GM12878 (cell line): ENCODE measurements at regions not wholly inside any gene's neighbourhood (a gene's known extent, or its start where the extent isn't known, plus 50 kb on each side); places are given as distances from the start of the nearest gene placed in this dataset.

Experiments used
- ATAC-seq: fragments of 200-7000 bp; cut with Tn5 transposase; 3 replicates; pipeline ENCODE4 v1.9.1; 2020; ENCODE audit warnings: mild to moderate bottlenecking, moderate library complexity
- BruUV-seq: library from RNA; stranded (reverse); fragments of 400-500 nt; replicated peaks from 2 replicates; lab custom pipeline; 2021; lab: Mats Ljungman, UMichigan
- CTCF ChIA-PET: fragments of 300-600 bp; sonication (Branson Sonifier 250); formaldehyde crosslinking; extraction: SDS; loops from one replicate; lab custom pipeline; 2021; ENCODE audit warnings: inconsistent platforms; lab: Yijun Ruan, JAX
- POLR2A ChIA-PET: fragments of 350-600 bp; formaldehyde crosslinking; extraction: SDS; loops from one replicate; lab custom pipeline; 2021; ENCODE audit warnings: inconsistent platforms; lab: Charles Lee
- RAD21 ChIA-PET: fragments of 300-600 bp; sonication (Branson Sonifier 250); formaldehyde crosslinking; loops from one replicate; lab custom pipeline; 2023; ENCODE audit warnings: antibody characterized with exemption; ENCODE audit not compliant: unreplicated experiment; lab: Charles Lee
- SMC1A ChIA-PET: fragments of 300-600 bp; sonication (Branson Sonifier 250); formaldehyde crosslinking; loops from one replicate; lab custom pipeline; 2023; ENCODE audit not compliant: unreplicated experiment, uncharacterized antibody; lab: Charles Lee
- DNase-seq: peaks from one replicate; pipeline ENCODE4 v3.0.0-alpha.2; 2011; ENCODE audit warnings: low read depth, low spot score
- FAIRE-seq: peaks from 3 replicates; lab custom pipeline; 2011; peaks lifted over from hg19 to GRCh38; lab: Jason Lieb, UNC
- H2AFZ ChIP-seq: 2 replicates; pipeline ENCODE4 v1.6.0; 2011; ENCODE audit warnings: low read depth, low read length, control low read depth; ENCODE audit not compliant: control insufficient read depth
- H3K27ac ChIP-seq: 2 replicates; pipeline ENCODE4 v1.5.1; 2011; ENCODE audit warnings: control low read depth; ENCODE audit not compliant: control insufficient read depth, insufficient read depth
- H3K27me3 ChIP-seq, 2 experiments: replicated peaks in 1 of 2; 2 replicates each; pipeline versions ENCODE4 v1.6.0 to v1.6.1; 2011; ENCODE audit warnings: low read length in 1 of 2; ENCODE audit not compliant: control insufficient read depth in 2 of 2, insufficient read depth in 2 of 2
- H3K36me3 ChIP-seq, 2 experiments: 2 replicates each; pipeline ENCODE4 v1.5.1; 2011; ENCODE audit warnings: low read length in 1 of 2; ENCODE audit not compliant: control insufficient read depth in 2 of 2, insufficient read depth in 2 of 2
- H3K4me1 ChIP-seq: 2 replicates; pipeline ENCODE4 v1.6.1; 2011; ENCODE audit warnings: mild to moderate bottlenecking, low read length, moderate library complexity, mixed read lengths; ENCODE audit not compliant: control insufficient read depth, insufficient read depth
- H3K4me2 ChIP-seq: 2 replicates; pipeline ENCODE4 v1.6.0; 2011; ENCODE audit warnings: control low read depth; ENCODE audit not compliant: control insufficient read depth, insufficient read depth
- H3K4me3 ChIP-seq: fragments of 200-600 bp; sonication (generic); 2 replicates; pipeline ENCODE4 v1.5.1; 2016
- H3K79me2 ChIP-seq: 2 replicates; pipeline ENCODE4 v1.6.0; 2011; ENCODE audit warnings: low read length; ENCODE audit not compliant: control insufficient read depth, insufficient read depth
- H3K9ac ChIP-seq: 2 replicates; pipeline ENCODE4 v1.8.0; 2011; ENCODE audit warnings: low read length, control low read depth, mixed read lengths; ENCODE audit not compliant: control insufficient read depth, insufficient read depth
- H3K9me3 ChIP-seq: replicated peaks from 3 replicates; pipeline ENCODE4 v1.5.1; 2011; ENCODE audit warnings: mild to moderate bottlenecking, low read length; ENCODE audit not compliant: control insufficient read depth, insufficient read depth
- H4K20me1 ChIP-seq: 2 replicates; pipeline ENCODE4 v1.6.0; 2011; ENCODE audit not compliant: control insufficient read depth, insufficient read depth
- BCLAF1 ChIP-seq: fragments of 450-650 bp; IDR thresholded peaks from 2 replicates; pipeline ENCODE4 v1.6.1; 2017; ENCODE audit warnings: antibody characterized with exemption, mild to moderate bottlenecking, moderate library complexity
- BHLHE40 ChIP-seq, 2 experiments: fragments of 450-650 bp in 1 of 2; IDR thresholded peaks; 2 replicates each; pipeline ENCODE4 v1.6.1; 2011 to 2017; ENCODE audit warnings: low read depth in 2 of 2, borderline replicate concordance in 1 of 2, improper control_type of control experiment in 1 of 2, low read length in 1 of 2, mild to moderate bottlenecking in 1 of 2
- IKZF2 ChIP-seq, 2 experiments: fragments of 450-650 bp; IDR thresholded peaks; 2 replicates each; pipeline ENCODE4 v1.6.1; 2017; ENCODE audit warnings: mild to moderate bottlenecking in 2 of 2, moderate library complexity in 2 of 2
- IRF4 ChIP-seq: IDR thresholded peaks from 2 replicates; pipeline ENCODE4 v1.6.1; 2011; ENCODE audit warnings: low read depth, low read length
- MXI1 ChIP-seq: fragments of 150-350 bp; IDR thresholded peaks from 2 replicates; pipeline ENCODE4 v1.6.1; 2011; ENCODE audit warnings: low read depth, mild to moderate bottlenecking, inconsistent platforms, low read length, improper control_type of control experiment
- NFXL1 ChIP-seq: fragments of 450-650 bp; IDR thresholded peaks from 2 replicates; pipeline ENCODE4 v1.6.1; 2017; ENCODE audit warnings: antibody characterized with exemption, mild to moderate bottlenecking, borderline replicate concordance
- RFX5 ChIP-seq: IDR thresholded peaks from 2 replicates; pipeline ENCODE4 v1.6.1; 2011; ENCODE audit warnings: low read depth, low read length, improper control_type of control experiment
- TAF1 ChIP-seq: IDR thresholded peaks from 2 replicates; pipeline ENCODE4 v1.6.1; 2011; ENCODE audit warnings: mild to moderate bottlenecking, low read depth, low read length, borderline replicate concordance
- ZNF217 ChIP-seq: fragments of 450-650 bp; IDR thresholded peaks from 2 replicates; pipeline ENCODE4 v1.6.1; 2017; ENCODE audit warnings: antibody characterized with exemption, mild to moderate bottlenecking
- ZNF274 ChIP-seq: IDR thresholded peaks from one replicate; pipeline ENCODE4 v1.8.0; 2011; ENCODE audit not compliant: insufficient read length, insufficient read depth
- WGBS: methylation state at CpG from one replicate; pipeline ENCODE4 v1.1.6; 2016; ENCODE audit warnings: low lambda C conversion rate; ENCODE audit not compliant: insufficient replicate concordance, insufficient coverage; ENCODE audit errors: missing lambda C conversion rate; 5-methylcytosine and 5-hydroxymethylcytosine counted together
- in situ Hi-C: fragments of 300-500 bp; cut with MboI; formaldehyde crosslinking; loops from 9 replicates; pipeline ENCODE4 v1.14.3; 2018; ENCODE audit warnings: mixed read lengths
- intact Hi-C: fragments of 100-400 bp; cut with micrococcal nuclease; formaldehyde crosslinking; loops from one replicate; pipeline ENCODE4 v1.14.2; 2022; ENCODE audit not compliant: unreplicated experiment
- TF ChIP-seq, protein P1 (sequence below): fragments of 450-650 bp; IDR thresholded peaks from 2 replicates; pipeline ENCODE4 v1.6.1; 2017; ENCODE audit warnings: low read depth, mild to moderate bottlenecking, moderate library complexity

DNA sequence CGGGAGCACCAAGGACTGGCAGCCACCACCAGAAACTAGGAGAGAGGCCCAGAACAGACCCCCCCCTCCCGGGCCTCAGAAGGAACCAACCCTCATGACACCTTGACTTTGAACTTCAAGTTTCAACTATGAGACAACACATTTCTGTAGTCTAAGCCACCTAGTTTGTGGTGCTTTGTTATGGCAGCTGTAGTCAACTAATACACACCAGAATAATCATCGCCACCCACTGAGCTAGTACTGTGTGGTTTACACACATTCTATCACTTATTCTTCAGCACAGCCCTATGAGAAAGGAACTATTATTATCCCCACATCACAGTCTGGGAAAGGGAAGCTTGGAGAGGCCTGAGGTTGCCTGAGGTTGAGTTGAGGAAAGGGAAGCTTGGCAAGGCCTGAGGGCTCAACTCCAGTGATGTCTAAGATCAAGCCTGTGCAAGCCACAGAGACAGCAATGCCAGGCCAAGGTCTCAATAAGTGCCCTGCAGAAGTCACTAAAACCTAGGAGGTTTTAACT is 126.6 kb downstream of the FHDC1 start:
- in situ Hi-C loops: no loop called here
- no peaks in the 10 kb centered on the region for H4K20me1 ChIP-seq
- no peak overlapping the region for H3K4me2 ChIP-seq
- H3K79me2 ChIP-seq: no peaks in the 10 kb centered on the region
- ChIA-PET RAD21 (no interaction called here), POLR2A (no interaction called here), SMC1A (no interaction called here), CTCF (no interaction called here)
- WGBS: 43% methylated on average over 3 of the region's 3 CpGs
- no peak for TF ChIP-seq RFX5
- TF ChIP-seq NFXL1: no peak
- no peak for TF ChIP-seq ZNF217
- TF ChIP-seq IRF4: no peak
- TF ChIP-seq MXI1: no peak
- TF ChIP-seq ZNF274: no peak
- TF ChIP-seq, protein P1, sequence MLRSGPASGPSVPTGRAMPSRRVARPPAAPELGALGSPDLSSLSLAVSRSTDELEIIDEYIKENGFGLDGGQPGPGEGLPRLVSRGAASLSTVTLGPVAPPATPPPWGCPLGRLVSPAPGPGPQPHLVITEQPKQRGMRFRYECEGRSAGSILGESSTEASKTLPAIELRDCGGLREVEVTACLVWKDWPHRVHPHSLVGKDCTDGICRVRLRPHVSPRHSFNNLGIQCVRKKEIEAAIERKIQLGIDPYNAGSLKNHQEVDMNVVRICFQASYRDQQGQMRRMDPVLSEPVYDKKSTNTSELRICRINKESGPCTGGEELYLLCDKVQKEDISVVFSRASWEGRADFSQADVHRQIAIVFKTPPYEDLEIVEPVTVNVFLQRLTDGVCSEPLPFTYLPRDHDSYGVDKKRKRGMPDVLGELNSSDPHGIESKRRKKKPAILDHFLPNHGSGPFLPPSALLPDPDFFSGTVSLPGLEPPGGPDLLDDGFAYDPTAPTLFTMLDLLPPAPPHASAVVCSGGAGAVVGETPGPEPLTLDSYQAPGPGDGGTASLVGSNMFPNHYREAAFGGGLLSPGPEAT: no peak
- TF ChIP-seq BHLHE40 (IDR thresholded peaks at IDR 0.05; ENCODE audit: borderline replicate concordance in 1 of 2, low read depth in 2 of 2, low read length in 1 of 2): no peak
- TF ChIP-seq BCLAF1: no peak
- TF ChIP-seq TAF1: no peak
- TF ChIP-seq IKZF2 (IDR thresholded peaks at IDR 0.05): no peak
- no peak overlapping the region for H2AFZ ChIP-seq
- intact Hi-C loops: no loop called here
- no peak overlapping the region for H3K4me3 ChIP-seq
- no TSS peak for BruUV-seq
- H3K36me3 ChIP-seq: no peaks in the 10 kb centered on the region
- H3K27me3 ChIP-seq: no peaks in the 10 kb centered on the region
- FAIRE-seq (no peak), ATAC-seq (no peak), DNase-seq (no peak)
- H3K9ac ChIP-seq: no peak overlapping the region
- H3K4me1 ChIP-seq: no peaks in the 10 kb centered on the region
- H3K9me3 ChIP-seq: no peaks in the 10 kb centered on the region
- H3K27ac ChIP-seq: no peak overlapping the region
